ENCODE measurements at regions not wholly inside any gene's neighbourhood (a gene's known extent, or its start where the extent isn't known, plus 50 kb on each side); places are given as distances from the start of the nearest gene placed in this dataset.

DNA sequence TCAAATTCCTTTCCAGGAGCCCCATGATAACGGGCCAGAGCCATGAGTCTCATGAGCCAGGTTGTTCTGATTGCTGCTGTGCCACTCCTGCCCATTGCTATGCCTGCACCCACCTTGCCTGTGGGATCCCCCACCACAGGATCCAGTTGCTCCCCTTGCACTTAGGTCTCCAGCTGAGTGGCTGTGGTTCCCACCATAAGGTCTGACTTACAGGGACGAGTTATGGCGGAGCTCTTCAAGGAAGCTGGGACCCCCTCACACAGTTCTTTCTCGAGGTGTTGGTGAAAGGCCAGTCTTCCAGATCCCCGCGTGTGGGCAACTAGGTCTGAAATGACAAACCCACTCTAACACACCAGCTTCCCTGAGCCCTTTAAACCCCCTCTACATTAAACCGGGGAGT is 111.9 kb upstream of the C14orf180 start:
- H3K9me3 Mint-ChIP-seq: no peaks in the 10 kb centered on the region
- H3K36me3 Mint-ChIP-seq: no peaks in the 10 kb centered on the region
- no peaks in the 10 kb centered on the region for H3K4me1 Mint-ChIP-seq
- H3K27me3 Mint-ChIP-seq: peaks cover 19% of the 10 kb centered on the region
- no peak for DNase-seq
- no peak overlapping the region for H3K4me3 Mint-ChIP-seq
- no peak overlapping the region for H3K27ac Mint-ChIP-seq

DNA sequence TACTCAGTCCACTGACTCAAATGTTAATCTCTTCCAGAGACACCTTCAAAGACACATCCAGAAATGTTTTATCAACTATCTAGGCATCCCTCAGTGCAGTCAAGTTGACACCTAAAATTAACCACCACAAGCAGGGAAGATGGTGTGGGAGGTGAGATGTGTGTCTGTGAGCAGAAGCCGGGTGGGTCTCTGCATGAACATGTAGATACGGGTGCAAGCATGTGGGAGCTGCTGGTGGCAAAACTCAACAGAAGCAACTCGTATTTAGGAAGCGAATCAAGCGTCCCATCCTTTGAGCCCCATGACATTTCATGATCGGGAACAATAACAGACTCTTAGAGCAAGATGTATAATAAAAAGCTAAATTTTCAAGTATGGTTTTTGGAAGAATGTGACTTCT is 110.0 kb upstream of the C14orf180 start:
- Mint-ChIP-seq H3K4me1 (no peaks in the 10 kb centered on the region), H3K27me3 (peaks cover 12% of the 10 kb centered on the region), H3K4me3 (no peak overlapping the region), H3K9me3 (no peaks in the 10 kb centered on the region), H3K27ac (no peak overlapping the region), H3K36me3 (no peaks in the 10 kb centered on the region)
- DNase-seq: no peak

DNA sequence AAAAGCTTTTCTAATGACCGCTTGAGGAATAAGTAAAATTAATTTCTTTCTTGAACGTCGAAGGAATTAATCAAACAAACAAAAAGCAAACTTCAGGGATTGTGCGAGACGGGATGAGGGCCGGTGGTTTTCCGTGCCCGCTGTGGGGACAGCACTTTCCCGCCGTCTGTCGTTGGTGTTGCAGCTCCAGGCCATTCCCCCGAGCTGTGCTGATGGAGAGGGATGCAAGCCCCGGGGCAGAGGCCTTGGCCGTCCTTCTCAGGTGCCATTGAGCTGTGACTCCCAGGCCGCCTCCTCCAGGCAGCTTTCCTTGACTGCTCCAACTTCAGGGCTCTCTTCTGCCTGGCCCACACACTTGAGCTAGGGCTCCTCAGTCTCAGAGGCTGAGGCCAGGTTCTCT is 109.0 kb upstream of the C14orf180 start:
- DNase-seq: no peak
- H3K27ac Mint-ChIP-seq: no peak overlapping the region
- H3K9me3 Mint-ChIP-seq: no peaks in the 10 kb centered on the region
- no peaks in the 10 kb centered on the region for H3K36me3 Mint-ChIP-seq
- H3K4me3 Mint-ChIP-seq: no peak overlapping the region
- no peaks in the 10 kb centered on the region for H3K4me1 Mint-ChIP-seq
- H3K27me3 Mint-ChIP-seq: peaks cover 8% of the 10 kb centered on the region

DNA sequence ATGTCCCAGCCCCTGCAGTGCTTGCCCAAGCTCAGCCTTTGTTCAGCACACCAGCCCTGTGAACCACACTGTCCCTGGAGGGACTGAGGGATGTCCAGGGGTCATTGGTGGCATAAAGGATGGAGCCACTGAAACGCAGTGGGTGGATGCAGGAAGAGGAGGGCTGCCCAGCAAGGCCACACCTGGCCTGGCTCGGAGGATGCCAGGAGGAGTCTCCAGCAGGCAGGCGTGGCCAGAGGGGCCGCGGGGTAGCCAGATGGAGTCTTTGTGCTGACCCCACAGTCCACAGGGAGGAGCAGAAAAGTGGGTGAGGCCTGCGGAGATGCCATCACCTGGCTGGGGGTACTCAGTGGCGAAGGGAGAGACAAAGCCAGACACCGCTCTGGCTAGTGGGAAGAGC is 108.5 kb upstream of the C14orf180 start:
- Mint-ChIP-seq H3K4me1 (no peaks in the 10 kb centered on the region), H3K27ac (no peak overlapping the region), H3K36me3 (no peaks in the 10 kb centered on the region), H3K4me3 (no peak overlapping the region), H3K27me3 (peaks cover 8% of the 10 kb centered on the region), H3K9me3 (no peaks in the 10 kb centered on the region)
- DNase-seq: no peak

DNA sequence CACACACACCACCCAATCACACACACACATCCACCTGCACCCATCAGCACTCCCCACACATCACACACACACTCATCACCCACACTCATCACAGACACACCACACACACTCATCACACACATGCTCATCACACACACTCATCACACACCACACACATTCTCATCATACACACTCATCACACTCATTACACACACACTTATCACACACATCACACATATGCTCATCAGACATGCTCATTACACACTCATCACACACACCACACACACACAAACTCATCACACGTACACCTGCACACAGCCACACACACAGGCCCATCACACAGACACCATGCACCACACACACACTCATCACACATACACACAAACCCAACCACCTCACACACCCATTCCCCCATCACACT is 107.5 kb upstream of the C14orf180 start:
- no peaks in the 10 kb centered on the region for H3K4me1 Mint-ChIP-seq

DNA sequence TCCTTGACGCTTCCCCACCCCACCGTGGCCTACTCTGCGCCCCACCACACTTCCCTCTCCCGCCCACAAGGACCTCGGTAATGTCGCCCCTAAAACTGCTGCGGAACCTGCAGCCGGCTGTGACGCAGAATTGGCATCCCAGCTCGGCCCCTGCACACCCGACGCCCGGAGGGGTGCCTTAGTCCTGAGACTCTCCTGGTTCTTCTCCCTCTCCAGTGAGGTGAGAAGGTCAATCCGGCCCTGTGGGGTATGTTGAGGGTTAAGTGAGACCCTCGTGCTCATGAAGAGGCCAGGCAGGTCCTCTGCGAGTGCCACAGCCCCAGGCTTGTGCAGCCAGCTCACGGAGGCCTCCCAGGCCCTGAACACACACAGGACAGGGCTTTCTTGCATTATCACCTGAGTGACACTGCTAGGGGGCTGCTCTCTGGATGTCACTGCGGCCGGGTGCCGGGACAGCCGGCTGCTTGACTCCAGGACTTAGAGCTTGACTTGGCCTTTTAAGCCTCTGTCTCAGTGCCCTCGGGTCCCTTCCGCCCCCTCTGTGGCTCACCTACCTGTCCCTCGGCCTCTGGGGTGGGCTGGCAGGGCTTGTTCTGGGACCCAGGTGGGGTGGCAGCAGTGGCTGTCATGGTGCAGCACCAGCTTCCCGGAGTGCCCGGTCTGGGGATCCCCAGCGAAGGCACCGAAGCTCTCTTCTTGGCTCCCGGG is 106.9 kb upstream of the C14orf180 start:
- Mint-ChIP-seq H3K9me3 (no peaks in the 10 kb centered on the region), H3K36me3 (no peaks in the 10 kb centered on the region), H3K27me3 (peaks cover 8% of the 10 kb centered on the region), H3K27ac (no peak overlapping the region), H3K4me1 (peaks cover under 1% of the 10 kb centered on the region), H3K4me3 (no peak overlapping the region)
- DNase-seq: no peak

More for the DNA sequence above, 107.5 kb upstream of the C14orf180 start:
- no peak for DNase-seq
- Mint-ChIP-seq H3K27ac (no peak overlapping the region), H3K4me3 (no peak overlapping the region), H3K9me3 (no peaks in the 10 kb centered on the region), H3K36me3 (no peaks in the 10 kb centered on the region), H3K27me3 (peaks cover 8% of the 10 kb centered on the region)

DNA sequence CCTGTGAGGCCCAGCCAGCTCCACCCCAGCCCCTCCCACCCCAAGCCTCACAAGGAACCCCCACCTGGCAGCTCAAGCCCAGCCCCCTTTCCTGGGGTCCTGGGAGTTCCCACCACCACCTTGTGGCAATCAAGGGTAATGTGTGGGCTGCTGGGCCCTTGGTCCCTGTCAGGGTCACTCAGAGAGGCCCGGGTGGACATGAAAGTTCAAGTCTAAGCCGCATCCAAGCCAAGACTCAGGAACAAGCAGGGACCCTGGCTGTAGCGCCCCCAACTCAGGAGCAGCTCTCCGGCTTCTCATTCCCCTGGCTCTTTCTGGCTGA is 106.4 kb upstream of the C14orf180 start:
- Mint-ChIP-seq H3K27ac (no peak overlapping the region), H3K27me3 (peaks cover 12% of the 10 kb centered on the region), H3K36me3 (no peaks in the 10 kb centered on the region), H3K4me3 (no peak overlapping the region), H3K4me1 (peaks cover 1% of the 10 kb centered on the region), H3K9me3 (no peaks in the 10 kb centered on the region)
- no peak for DNase-seq

DNA sequence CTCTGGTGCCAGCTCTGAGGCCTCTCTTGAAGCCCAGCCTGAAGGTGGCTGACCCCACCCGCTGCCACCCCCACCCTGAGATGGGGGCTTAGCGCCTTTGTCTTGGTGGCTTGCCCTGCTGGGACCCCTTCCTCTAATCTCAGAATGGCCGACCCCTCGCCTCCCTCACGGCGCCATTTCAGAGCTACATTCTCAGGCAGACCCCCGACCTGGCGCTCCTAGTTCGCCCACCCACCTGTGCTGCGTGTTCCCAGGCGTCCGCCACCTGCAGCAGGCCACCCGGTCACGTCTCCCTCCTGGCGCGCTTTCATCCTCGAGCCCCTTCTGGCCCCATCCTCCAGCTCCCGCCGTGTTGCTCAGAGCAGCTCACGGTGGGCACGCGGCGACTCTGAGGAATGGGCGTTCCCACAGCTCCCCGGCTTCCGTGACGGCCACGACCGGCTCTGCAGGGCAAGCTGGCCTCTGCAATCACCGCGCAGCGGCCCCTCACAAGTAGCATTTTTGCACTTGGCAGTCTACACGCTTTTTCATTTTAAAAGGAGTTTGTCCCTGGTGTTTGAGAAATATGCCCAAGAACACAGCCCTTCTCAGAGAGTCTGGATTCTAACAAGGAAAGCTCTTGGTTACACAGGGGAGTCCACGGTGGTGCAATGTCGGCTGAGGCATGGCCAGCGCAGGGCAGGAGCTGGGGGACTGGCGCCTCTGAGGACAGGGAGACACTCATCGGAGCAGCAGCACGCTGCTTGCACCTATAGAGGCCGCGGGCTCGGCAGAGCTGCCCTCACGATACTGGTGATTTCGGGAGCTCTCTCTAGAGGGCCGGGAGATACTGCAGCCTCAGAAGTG is 105.7 kb upstream of the C14orf180 start:
- no peaks in the 10 kb centered on the region for H3K9me3 Mint-ChIP-seq
- no peak for DNase-seq
- no peaks in the 10 kb centered on the region for H3K36me3 Mint-ChIP-seq
- peaks cover 12% of the 10 kb centered on the region for H3K27me3 Mint-ChIP-seq
- H3K27ac Mint-ChIP-seq: no peak overlapping the region
- H3K4me3 Mint-ChIP-seq: no peak overlapping the region
- peaks cover 1% of the 10 kb centered on the region for H3K4me1 Mint-ChIP-seq

DNA sequence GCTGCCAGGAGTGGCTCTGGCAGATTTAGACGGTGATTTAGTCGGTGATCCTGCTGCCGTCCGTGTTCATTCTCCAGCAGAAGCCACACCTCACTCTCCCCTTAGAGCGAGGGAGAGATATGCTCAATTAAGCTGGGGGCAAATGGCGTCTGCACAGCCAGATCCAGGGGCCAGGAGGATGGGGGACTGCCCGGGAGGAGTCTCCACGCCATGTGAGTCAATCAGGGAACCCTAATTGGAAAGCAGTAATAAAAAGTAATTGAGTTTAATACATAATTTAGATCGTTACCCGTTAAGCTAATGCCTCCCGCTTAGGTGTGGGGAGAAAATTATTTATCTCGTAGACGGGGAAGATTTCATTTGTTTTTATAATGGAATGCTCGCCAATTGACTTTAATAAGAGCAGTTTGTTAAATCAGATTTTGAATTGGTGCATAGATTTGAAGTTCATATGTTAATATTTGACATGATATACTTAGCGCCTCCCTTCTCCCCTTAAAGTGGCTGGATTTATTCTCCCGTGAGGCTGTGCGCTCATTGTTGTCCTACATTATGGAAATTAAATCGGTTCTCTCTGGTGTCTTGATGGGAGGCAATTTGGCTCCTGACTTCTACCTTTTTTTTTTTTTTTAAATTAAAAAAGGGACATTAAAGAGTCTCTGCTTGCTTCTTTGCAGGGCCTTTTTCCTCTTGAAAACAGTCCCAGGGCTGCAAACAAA is 104.9 kb upstream of the C14orf180 start:
- no peaks in the 10 kb centered on the region for H3K9me3 Mint-ChIP-seq
- no peak overlapping the region for H3K4me3 Mint-ChIP-seq
- H3K27ac Mint-ChIP-seq: no peak overlapping the region

DNA sequence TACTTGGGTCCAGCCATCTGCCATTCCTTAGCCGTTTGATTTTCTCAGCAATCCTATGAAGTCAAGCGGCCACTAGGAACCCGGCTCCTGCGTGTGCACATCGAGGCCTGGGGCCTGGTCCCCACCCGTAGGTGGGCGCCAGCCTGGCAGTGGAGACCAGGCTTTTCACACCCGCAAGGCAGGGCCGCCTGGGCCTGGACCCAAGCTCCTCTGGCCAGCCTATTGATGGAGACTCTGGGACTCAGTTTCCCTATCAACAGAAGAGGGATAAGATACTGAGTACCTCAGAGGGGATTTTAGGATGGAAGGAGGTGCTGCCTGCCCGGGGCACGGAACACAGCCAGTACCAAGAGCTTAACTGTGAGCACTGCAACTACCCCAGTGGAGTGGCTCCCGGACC is 104.3 kb upstream of the C14orf180 start:
- Mint-ChIP-seq H3K9me3 (no peaks in the 10 kb centered on the region), H3K27ac (no peak overlapping the region)

More for the DNA sequence above, 104.9 kb upstream of the C14orf180 start:
- peaks cover 1% of the 10 kb centered on the region for H3K4me1 Mint-ChIP-seq
- no peaks in the 10 kb centered on the region for H3K36me3 Mint-ChIP-seq
- no peak for DNase-seq
- H3K27me3 Mint-ChIP-seq: peaks cover 12% of the 10 kb centered on the region

DNA sequence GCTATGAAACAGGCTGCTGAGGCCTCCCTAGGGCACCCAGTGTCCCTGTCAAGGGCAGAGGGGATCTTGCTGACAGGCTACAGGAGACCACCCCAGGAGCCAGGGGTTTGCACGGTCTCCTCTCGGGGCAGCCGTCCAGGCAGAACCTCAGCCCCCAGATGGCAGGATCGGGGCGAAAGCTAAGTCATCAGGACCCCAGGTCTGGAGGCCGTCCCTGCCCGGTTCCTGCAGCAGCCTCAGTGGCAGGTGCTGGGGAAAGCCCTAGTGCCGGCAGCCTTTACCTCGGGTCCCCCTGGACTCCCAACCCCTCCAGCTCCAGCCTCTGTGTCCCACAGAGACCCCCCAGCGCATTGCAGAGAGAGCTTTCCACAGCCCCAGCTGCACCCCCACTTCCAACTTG is 103.8 kb upstream of the C14orf180 start:
- Mint-ChIP-seq H3K36me3 (no peaks in the 10 kb centered on the region), H3K27ac (no peak overlapping the region), H3K27me3 (peaks cover 12% of the 10 kb centered on the region), H3K4me3 (no peak overlapping the region), H3K4me1 (peaks cover 1% of the 10 kb centered on the region), H3K9me3 (no peaks in the 10 kb centered on the region)
- DNase-seq: no peak

More for the DNA sequence above, 104.3 kb upstream of the C14orf180 start:
- DNase-seq: no peak
- Mint-ChIP-seq H3K36me3 (no peaks in the 10 kb centered on the region), H3K27me3 (peaks cover 12% of the 10 kb centered on the region), H3K4me1 (peaks cover 1% of the 10 kb centered on the region), H3K4me3 (no peak overlapping the region)

DNA sequence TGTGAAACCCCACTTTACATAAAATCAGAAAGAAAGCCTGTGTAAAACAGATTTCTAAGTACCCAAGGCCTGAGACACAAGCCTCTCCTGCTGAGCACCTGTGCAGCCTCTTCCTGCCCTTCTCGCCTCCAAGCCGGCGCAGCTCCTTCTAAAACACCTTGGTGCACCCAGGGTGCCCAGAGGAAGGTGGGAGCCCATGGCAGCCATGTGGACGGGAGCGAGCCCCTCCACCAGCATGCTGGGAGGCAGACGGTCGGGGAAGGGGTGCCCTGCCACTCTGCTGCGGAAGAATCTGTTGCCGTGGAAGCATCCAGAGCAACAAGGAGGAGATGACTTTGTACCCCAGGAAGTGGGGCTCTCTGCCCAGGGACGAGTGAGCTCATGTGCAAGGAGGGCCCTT is 103.1 kb upstream of the C14orf180 start:
- Mint-ChIP-seq H3K27ac (no peak overlapping the region), H3K36me3 (no peaks in the 10 kb centered on the region), H3K27me3 (peaks cover 12% of the 10 kb centered on the region), H3K4me1 (peaks cover 1% of the 10 kb centered on the region), H3K9me3 (peaks cover 4% of the 10 kb centered on the region), H3K4me3 (no peak overlapping the region)
- no peak for DNase-seq

DNA sequence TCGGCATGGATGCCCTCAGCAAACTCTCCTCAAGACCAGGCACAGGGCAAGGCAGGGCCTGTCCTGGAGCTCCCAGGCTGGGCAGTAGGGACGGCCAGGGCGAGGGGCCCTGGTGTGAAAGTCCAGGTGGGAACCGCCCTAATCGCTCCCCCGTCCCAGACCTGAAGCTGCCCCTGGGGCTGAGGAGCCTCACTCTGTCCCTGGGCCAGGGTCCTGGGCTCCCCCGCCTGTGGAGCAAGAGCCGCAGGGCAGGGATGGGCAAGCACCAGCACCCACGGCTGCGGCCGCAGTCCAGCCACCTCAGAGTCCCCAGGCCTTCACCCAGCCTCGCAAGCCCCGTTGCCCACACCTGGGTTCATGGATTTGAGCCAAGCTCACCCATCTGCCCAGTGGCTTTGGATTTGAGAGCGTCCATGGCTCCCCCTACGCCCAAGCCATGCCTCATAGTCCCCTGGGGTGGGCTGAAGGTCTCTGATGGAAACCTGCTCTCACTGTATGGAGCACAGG is 102.4 kb upstream of the C14orf180 start:
- Mint-ChIP-seq H3K36me3 (no peaks in the 10 kb centered on the region), H3K4me3 (no peak overlapping the region), H3K9me3 (peaks cover 9% of the 10 kb centered on the region)

DNA sequence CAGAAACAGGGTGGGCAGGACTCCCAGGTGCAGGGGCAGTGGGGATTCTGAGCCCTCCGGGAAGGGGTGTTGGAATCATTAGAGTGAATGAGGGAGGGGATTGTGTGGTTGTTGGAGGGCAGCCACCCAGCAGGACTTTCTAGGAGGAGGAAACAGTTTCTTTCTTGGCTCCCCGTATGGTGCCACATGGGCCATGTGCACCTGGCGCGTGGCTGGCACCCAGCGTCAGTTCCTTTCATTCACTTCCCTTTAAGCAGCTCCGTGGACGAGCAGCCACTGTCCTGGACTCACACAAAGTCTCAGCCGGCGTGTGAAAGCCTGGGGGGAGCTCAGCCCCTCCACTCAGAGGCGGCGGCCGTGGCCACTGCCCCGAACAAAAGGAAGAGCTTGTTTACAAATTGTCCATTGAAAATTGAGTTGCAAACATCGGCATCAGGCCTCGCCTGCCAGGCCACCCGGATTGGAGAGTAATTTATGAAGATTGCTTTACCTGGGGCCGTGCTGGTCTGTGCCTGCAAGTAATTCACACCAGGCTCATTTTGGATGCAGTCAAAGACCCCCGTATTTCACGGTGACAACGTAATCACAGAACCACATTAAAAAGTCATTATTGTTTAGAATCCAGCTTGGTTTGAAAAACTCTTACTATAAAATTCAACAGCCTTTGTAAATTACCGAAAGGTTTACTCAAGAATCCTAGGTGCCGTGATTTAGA is 101.7 kb upstream of the C14orf180 start:
- no peak overlapping the region for H3K4me3 Mint-ChIP-seq
- peaks cover 12% of the 10 kb centered on the region for H3K27me3 Mint-ChIP-seq
- no peak overlapping the region for H3K27ac Mint-ChIP-seq

More for the DNA sequence above, 102.4 kb upstream of the C14orf180 start:
- Mint-ChIP-seq H3K4me1 (peaks cover 1% of the 10 kb centered on the region), H3K27me3 (peaks cover 12% of the 10 kb centered on the region), H3K27ac (no peak overlapping the region)
- DNase-seq: no peak

DNA sequence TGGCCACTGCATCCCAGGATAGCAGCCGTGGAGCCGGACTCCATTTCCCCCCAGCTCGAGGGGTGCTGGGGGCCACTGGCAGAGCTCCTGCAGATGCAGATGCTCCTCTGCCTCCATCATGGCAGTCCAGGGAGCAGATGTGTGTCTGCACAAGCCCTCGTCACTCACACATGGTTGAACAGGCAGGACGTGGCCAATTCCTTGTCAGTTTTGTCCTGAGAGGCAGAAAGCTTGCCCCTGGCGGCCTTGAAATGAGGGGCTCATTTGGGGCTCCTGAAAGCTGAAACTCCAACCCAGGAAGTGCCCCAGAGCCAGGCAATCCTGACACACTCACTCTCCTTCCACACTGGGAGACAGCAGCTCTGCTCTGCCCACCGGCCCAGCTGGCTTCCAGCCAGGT is 100.9 kb upstream of the C14orf180 start:
- DNase-seq: no peak
- H3K9me3 Mint-ChIP-seq: peaks cover 20% of the 10 kb centered on the region
- H3K27ac Mint-ChIP-seq: no peak overlapping the region
- H3K4me1 Mint-ChIP-seq: peaks cover 1% of the 10 kb centered on the region
- peaks cover 2% of the 10 kb centered on the region for H3K36me3 Mint-ChIP-seq
- peaks cover 15% of the 10 kb centered on the region for H3K27me3 Mint-ChIP-seq
- H3K4me3 Mint-ChIP-seq: no peak overlapping the region

More for the DNA sequence above, 101.7 kb upstream of the C14orf180 start:
- H3K36me3 Mint-ChIP-seq: peaks cover under 1% of the 10 kb centered on the region
- peaks cover 1% of the 10 kb centered on the region for H3K4me1 Mint-ChIP-seq
- peaks cover 13% of the 10 kb centered on the region for H3K9me3 Mint-ChIP-seq
- DNase-seq: no peak
